CD14-positive monocyte (primary cell): ENCODE measurements at regions not wholly inside any gene's neighbourhood (a gene's known extent, or its start where the extent isn't known, plus 50 kb on each side); places are given as distances from the start of the nearest gene placed in this dataset.

ENCODE experiments used
- DNase-seq, 3 donors: peaks; one replicate each; pipeline ENCODE4 v3.0.0-alpha.2; 2011 to 2022
- H2AFZ ChIP-seq: 2 replicates; pipeline ENCODE4 v1.6.0; 2012; ENCODE audit warnings: mild to moderate bottlenecking, low read depth, low read length, inconsistent platforms; ENCODE audit not compliant: insufficient read depth, poor library complexity, severe bottlenecking
- H3K27ac ChIP-seq, 2 donors: 1 replicate in 1 of 2; 2 replicates in 1 of 2; pipeline ENCODE4 v1.5.1; 2012 to 2013; ENCODE audit warnings: low read length in 2 of 2, control low read depth in 1 of 2, inconsistent platforms in 1 of 2, low read depth in 1 of 2, mild to moderate bottlenecking in 1 of 2
- H3K27me3 ChIP-seq, 2 donors: one replicate each; pipeline versions ENCODE4 v1.6.0 to v1.6.1; 2011 to 2013; ENCODE audit warnings: low read length in 2 of 2; ENCODE audit not compliant: control insufficient read depth in 2 of 2, insufficient read depth in 2 of 2
- H3K36me3 ChIP-seq, 2 donors: replicated peaks in 1 of 2; 1 replicate in 1 of 2; 2 replicates in 1 of 2; pipeline versions ENCODE4 v1.5.1 to v1.6.1; 2012 to 2013; ENCODE audit warnings: low read length in 2 of 2, control low read depth in 1 of 2, inconsistent platforms in 1 of 2, mild to moderate bottlenecking in 1 of 2; ENCODE audit not compliant: insufficient read depth in 2 of 2, control insufficient read depth in 1 of 2
- H3K4me1 ChIP-seq, 2 donors: 1 replicate in 1 of 2; 2 replicates in 1 of 2; pipeline versions ENCODE4 v1.5.1 to v1.6.1; 2012 to 2013; ENCODE audit warnings: low read length in 2 of 2, control low read depth in 1 of 2, inconsistent platforms in 1 of 2, mild to moderate bottlenecking in 1 of 2, moderate library complexity in 1 of 2; ENCODE audit not compliant: insufficient read depth in 2 of 2, control insufficient read depth in 1 of 2
- H3K4me2 ChIP-seq: replicated peaks from 2 replicates; pipeline ENCODE3; 2012; ENCODE audit warnings: low read length, moderate library complexity, mild to moderate bottlenecking; ENCODE audit not compliant: poor library complexity, severe bottlenecking; ENCODE audit errors: extremely low read depth
- H3K4me3 ChIP-seq, 3 experiments: fragments of 200-600 bp in 1 of 3; sonication (generic) in 1 of 3; replicated peaks in 1 of 3; 1 replicate in 2 of 3; 2 replicates in 1 of 3; pipeline ENCODE4 v1.5.1; 2011 to 2013; ENCODE audit warnings: low read length in 3 of 3, mild to moderate bottlenecking in 3 of 3, control low read depth in 2 of 3, low read depth in 2 of 3, inconsistent platforms in 1 of 3, moderate library complexity in 1 of 3
- H3K79me2 ChIP-seq: 2 replicates; pipeline ENCODE4 v1.6.0; 2012; ENCODE audit warnings: mild to moderate bottlenecking, control low read depth, inconsistent platforms, low read length, moderate library complexity; ENCODE audit not compliant: insufficient read depth
- H3K9ac ChIP-seq: 2 replicates; pipeline ENCODE4 v1.6.0; 2017; ENCODE audit warnings: low read length, mild to moderate bottlenecking; ENCODE audit not compliant: insufficient read depth, poor library complexity, severe bottlenecking
- H3K9me3 ChIP-seq, 2 donors: replicated peaks in 1 of 2; 1 replicate in 1 of 2; 2 replicates in 1 of 2; pipeline versions ENCODE4 v1.5.1 to v1.6.1; 2012 to 2013; ENCODE audit warnings: low read length in 2 of 2, control low read depth in 1 of 2; ENCODE audit not compliant: control insufficient read depth in 1 of 2, insufficient read depth in 1 of 2
- H4K20me1 ChIP-seq: 2 replicates; pipeline ENCODE4 v1.6.0; 2012; ENCODE audit warnings: mild to moderate bottlenecking, low read length, control low read depth, moderate library complexity; ENCODE audit not compliant: insufficient read depth
- H3K27ac Mint-ChIP-seq, 7 donors: one replicate each; pipeline ENCODE4 v1.8.0; 2020; ENCODE audit warnings: mild to moderate bottlenecking in 7 of 7, mixed read lengths in 7 of 7, moderate library complexity in 6 of 7, inconsistent platforms in 2 of 7
- H3K27me3 Mint-ChIP-seq, 3 donors: one replicate each; pipeline ENCODE4 v1.8.0; 2021 to 2022; ENCODE audit warnings: low read depth in 3 of 3, mild to moderate bottlenecking in 3 of 3, mixed read lengths in 3 of 3, moderate library complexity in 3 of 3, inconsistent platforms in 1 of 3
- H3K36me3 Mint-ChIP-seq, 2 donors: one replicate each; pipeline ENCODE4 v1.8.0; 2020; ENCODE audit warnings: mixed read lengths in 2 of 2, inconsistent platforms in 1 of 2, mild to moderate bottlenecking in 1 of 2
- H3K4me1 Mint-ChIP-seq: one replicate; pipeline ENCODE4 v1.8.0; 2020; ENCODE audit warnings: mild to moderate bottlenecking, mixed read lengths
- H3K4me3 Mint-ChIP-seq, 2 donors: one replicate each; pipeline ENCODE4 v1.8.0; 2020; ENCODE audit warnings: mild to moderate bottlenecking in 2 of 2, mixed read lengths in 2 of 2, moderate library complexity in 1 of 2
- H3K9me3 Mint-ChIP-seq, 7 donors: one replicate each; pipeline ENCODE4 v1.8.0; 2020 to 2022; ENCODE audit warnings: mixed read lengths in 7 of 7, mild to moderate bottlenecking in 6 of 7, moderate library complexity in 6 of 7, inconsistent platforms in 2 of 7
- CTCF ChIP-seq: fragments of 200-600 bp; IDR thresholded peaks from one replicate; pipeline ENCODE4 v1.8.0; 2022; ENCODE audit warnings: antibody characterized with exemption, mild to moderate bottlenecking
- WGBS: methylation state at CpG from one replicate; pipeline ENCODE4 v1.1.5; 2013; ENCODE audit warnings: missing lambda C conversion rate; ENCODE audit not compliant: insufficient coverage; 5-methylcytosine and 5-hydroxymethylcytosine counted together
- intact Hi-C, 2 donors: fragments of 100-400 bp; cut with micrococcal nuclease; formaldehyde crosslinking; loops; one replicate each; pipeline versions ENCODE4 v1.15.0 to v1.15.1; 2023

GRCh38 chr3:182078929-182079328 is 367.2 kb downstream of the SOX2 start:
- no peak overlapping the region for H3K27ac ChIP-seq
- Mint-ChIP-seq H3K27ac (no peak overlapping the region), H3K4me1 (no peaks in the 10 kb centered on the region), H3K27me3 (no peaks in the 10 kb centered on the region), H3K36me3 (no peaks in the 10 kb centered on the region), H3K4me3 (no peak overlapping the region), H3K9me3 (peaks cover 0 to 6% (median 0%) of the 10 kb centered on the region in 7 donors)
- no peaks in the 10 kb centered on the region for H3K9me3 ChIP-seq
- no peaks in the 10 kb centered on the region for H3K79me2 ChIP-seq
- H3K4me1 ChIP-seq = no peaks in the 10 kb centered on the region
- no peak overlapping the region for H3K4me2 ChIP-seq
- no peak overlapping the region for H2AFZ ChIP-seq
- DNase-seq = no peak
- H3K9ac ChIP-seq = no peak overlapping the region
- no peaks in the 10 kb centered on the region for H3K36me3 ChIP-seq
- no peak for TF ChIP-seq CTCF
- H4K20me1 ChIP-seq = no peaks in the 10 kb centered on the region
- no peak overlapping the region for H3K4me3 ChIP-seq
- WGBS = 50% methylated on average over 1 of the region's 5 CpGs
- intact Hi-C loops = no loop called here
- H3K27me3 ChIP-seq = no peaks in the 10 kb centered on the region

GRCh38 chr3:182081096-182081495 is 369.4 kb downstream of the SOX2 start:
- intact Hi-C loops = no loop called here
- WGBS = 67% methylated on average over 1 of the region's 4 CpGs

More at GRCh38 chr3:182081096-182081495, 369.4 kb downstream of the SOX2 start:
- Mint-ChIP-seq H3K4me1 (no peaks in the 10 kb centered on the region), H3K36me3 (no peaks in the 10 kb centered on the region), H3K27me3 (no peaks in the 10 kb centered on the region), H3K4me3 (no peak overlapping the region), H3K9me3 (peaks cover 0 to 10% (median 0%) of the 10 kb centered on the region in 7 donors), H3K27ac (no peak overlapping the region)
- no peaks in the 10 kb centered on the region for H3K79me2 ChIP-seq
- H3K9ac ChIP-seq = no peak overlapping the region
- H3K4me3 ChIP-seq = no peak overlapping the region
- no peaks in the 10 kb centered on the region for H3K36me3 ChIP-seq
- no peaks in the 10 kb centered on the region for H3K27me3 ChIP-seq
- H2AFZ ChIP-seq = no peak overlapping the region
- DNase-seq = no peak
- TF ChIP-seq CTCF = no peak
- no peak overlapping the region for H3K4me2 ChIP-seq
- H3K4me1 ChIP-seq = no peaks in the 10 kb centered on the region
- no peak overlapping the region for H3K27ac ChIP-seq
- peaks cover 0 to 6% of the 10 kb centered on the region in 2 donors for H3K9me3 ChIP-seq
- H4K20me1 ChIP-seq = no peaks in the 10 kb centered on the region
